NB4 (cell line): ENCODE measurements at regions not wholly inside any gene's neighbourhood (a gene's known extent, or its start where the extent isn't known, plus 50 kb on each side); places are given as distances from the start of the nearest gene placed in this dataset.

ENCODE experiments used
- DNase-seq: peaks from one replicate; pipeline ENCODE4 v3.0.0; 2010; ENCODE audit warnings: low read depth
- H3K4me3 ChIP-seq: one replicate; pipeline ENCODE4 v1.5.1; 2011; ENCODE audit warnings: mild to moderate bottlenecking, low read depth, low read length, moderate library complexity
- CTCF ChIP-seq: IDR thresholded peaks from one replicate; pipeline ENCODE4 v1.5.1; 2012; ENCODE audit warnings: low read depth, low read length
- MYC ChIP-seq: IDR thresholded peaks from 2 replicates; pipeline ENCODE4 v1.6.1; 2011; ENCODE audit warnings: low read depth, low read length
- POLR2A ChIP-seq: IDR thresholded peaks from 2 replicates; pipeline ENCODE4 v1.6.1; 2011; ENCODE audit warnings: mild to moderate bottlenecking; ENCODE audit not compliant: insufficient read length; ENCODE audit errors: extremely low read depth
- TF ChIP-seq, protein P1 (sequence below): IDR thresholded peaks from 2 replicates; pipeline ENCODE4 v1.6.1; 2011; ENCODE audit warnings: low read depth, low read length

DNA sequence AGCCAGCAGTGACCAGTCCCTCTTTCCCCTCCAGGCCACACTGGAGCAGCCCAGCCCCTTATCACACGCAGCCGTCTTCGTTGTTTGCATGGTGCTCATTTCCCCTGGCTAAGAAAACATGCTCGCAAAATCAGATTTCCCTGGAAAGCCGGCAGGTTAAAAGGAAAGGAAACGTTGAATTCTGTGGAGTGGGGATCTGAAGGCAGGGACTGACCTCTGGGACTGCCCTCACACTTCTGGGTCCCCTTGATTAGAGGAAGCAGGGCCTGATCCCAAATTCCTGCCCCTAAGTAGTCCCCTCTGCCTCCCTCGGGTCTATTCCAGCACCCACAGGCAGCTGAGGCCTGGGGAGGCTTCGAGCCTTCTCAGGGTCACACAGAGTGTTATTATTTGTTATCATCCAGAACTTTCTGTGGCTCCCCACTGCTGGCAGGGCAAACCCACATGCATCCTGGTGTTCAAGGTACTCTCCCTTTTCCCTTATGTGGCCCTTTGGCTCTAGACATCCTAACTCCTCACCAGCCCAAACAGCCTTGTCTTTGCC lies 125.2 kb upstream of the ZBTB40 start:
- no peak for TF ChIP-seq MYC
- TF ChIP-seq, protein P1, sequence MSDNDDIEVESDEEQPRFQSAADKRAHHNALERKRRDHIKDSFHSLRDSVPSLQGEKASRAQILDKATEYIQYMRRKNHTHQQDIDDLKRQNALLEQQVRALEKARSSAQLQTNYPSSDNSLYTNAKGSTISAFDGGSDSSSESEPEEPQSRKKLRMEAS = no peak
- TF ChIP-seq POLR2A = no peak
- TF ChIP-seq CTCF = no peak
- no peak for DNase-seq
- no peak overlapping the region for H3K4me3 ChIP-seq

GRCh38 chr1:22326931-22327330 lies 124.7 kb upstream of the ZBTB40 start:
- DNase-seq = no peak
- H3K4me3 ChIP-seq = no peak overlapping the region

GRCh38 chr1:22327411-22327810 lies 124.2 kb upstream of the ZBTB40 start:
- no peak for DNase-seq
- no peak overlapping the region for H3K4me3 ChIP-seq
- TF ChIP-seq CTCF (no peak), MYC (no peak)

More at GRCh38 chr1:22326931-22327330, 124.7 kb upstream of the ZBTB40 start:
- TF ChIP-seq POLR2A (no peak), CTCF (no peak), MYC (no peak)
- TF ChIP-seq, protein P1 = no peak

- no peak for DNase-seq
- no peak overlapping the region for H3K4me3 ChIP-seq
- TF ChIP-seq CTCF (no peak), MYC (no peak), POLR2A (no peak)
- TF ChIP-seq, protein P1 = no peak
These were observed 123.1 kb upstream of the ZBTB40 start for GRCh38 chr1:22328331-22329147.

DNA sequence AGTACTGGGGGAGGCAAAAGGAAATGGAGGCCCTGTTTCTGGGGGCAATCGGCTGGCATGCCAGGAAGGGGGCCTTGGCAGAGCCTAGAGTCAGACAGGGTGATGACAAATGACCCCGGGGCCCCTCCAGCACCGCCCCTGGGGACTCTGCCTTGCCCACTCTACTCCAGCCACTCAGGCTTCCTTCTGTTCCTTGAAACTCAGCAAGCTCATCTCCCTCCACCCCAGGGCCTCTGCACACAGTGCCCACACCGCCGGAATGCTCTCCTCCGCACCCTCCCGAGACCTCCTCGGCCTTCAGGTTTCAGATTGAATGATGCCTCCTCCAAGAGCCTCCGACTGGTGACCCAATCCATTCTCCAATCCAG lies 122.5 kb upstream of the ZBTB40 start:
- DNase-seq = no peak
- TF ChIP-seq, protein P1 = no peak
- no peak for TF ChIP-seq CTCF
- TF ChIP-seq MYC = no peak
- TF ChIP-seq POLR2A = no peak

More for the DNA sequence above, 122.5 kb upstream of the ZBTB40 start:
- H3K4me3 ChIP-seq = no peak overlapping the region
